Stimulated activated naive B cell treated with anti-CD40 and anti-IgM and Interleukin-4, amounts not matched to agents 10 μg/mL and 1 μg/mL and 100 μg/mL, for 72 hours (primary cell): ENCODE measurements at regions not wholly inside any gene's neighbourhood (a gene's known extent, or its start where the extent isn't known, plus 50 kb on each side); places are given as distances from the start of the nearest gene placed in this dataset.
"Not testable (repeated sequence)": the region's sequence is repeated elsewhere in the genome, so short reads cannot be mapped to it uniquely, and the experiment has no call there.

Source experiments
- ATAC-seq, 2 donors: fragments of 150-1000 bp; cut with Tn5 transposase; replicated peaks; 2 replicates each; pipeline ENCODE4 v1.10.0; 2021; ENCODE audit warnings: moderate library complexity in 1 of 2
- DNase-seq: peaks from one replicate; pipeline ENCODE4 v3.0.0; 2021
- H3K27ac Mint-ChIP-seq: one replicate; pipeline ENCODE4 v1.8.0; 2022; ENCODE audit warnings: mild to moderate bottlenecking, mixed read lengths
- H3K27me3 Mint-ChIP-seq, 2 donors: one replicate each; pipeline ENCODE4 v1.8.0; 2022; ENCODE audit warnings: mixed read lengths in 2 of 2
- H3K36me3 Mint-ChIP-seq, 2 donors: one replicate each; pipeline ENCODE4 v1.8.0; 2022; ENCODE audit warnings: mixed read lengths in 2 of 2, mild to moderate bottlenecking in 1 of 2
- H3K4me1 Mint-ChIP-seq, 2 donors: one replicate each; pipeline ENCODE4 v1.8.0; 2022; ENCODE audit warnings: mixed read lengths in 2 of 2, mild to moderate bottlenecking in 1 of 2
- H3K4me3 Mint-ChIP-seq, 2 donors: one replicate each; pipeline ENCODE4 v1.8.0; 2022; ENCODE audit warnings: mild to moderate bottlenecking in 2 of 2, mixed read lengths in 2 of 2, moderate library complexity in 1 of 2
- H3K9me3 Mint-ChIP-seq, 2 donors: one replicate each; pipeline ENCODE4 v1.8.0; 2022; ENCODE audit warnings: mixed read lengths in 2 of 2, mild to moderate bottlenecking in 1 of 2

DNA sequence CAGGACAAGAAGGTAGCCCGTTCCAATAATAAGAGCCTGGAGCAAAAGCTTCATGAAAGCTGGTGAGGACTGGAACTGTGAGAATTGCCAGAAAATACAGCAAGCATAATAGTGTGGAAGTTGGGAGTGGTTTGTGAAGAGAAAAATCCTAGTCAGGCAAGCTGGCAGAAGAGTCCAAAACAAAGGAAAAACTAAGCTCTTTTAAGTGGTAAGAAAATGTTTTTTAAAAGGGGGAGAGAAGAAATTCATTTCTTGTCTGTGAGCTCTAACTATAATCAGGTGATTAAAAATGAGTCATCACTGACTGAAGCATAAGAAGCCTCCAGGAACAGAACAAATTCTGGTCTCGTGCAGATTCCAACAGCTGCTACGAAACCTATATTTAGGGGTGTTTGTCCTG is 102.6 kb downstream of the CAAP1 start:
- H3K9me3 Mint-ChIP-seq = peaks cover 5 to 9% of the 10 kb centered on the region in 2 donors
- ATAC-seq = no peak
- peaks cover 0 to 5% of the 10 kb centered on the region in 2 donors for H3K27me3 Mint-ChIP-seq
- H3K4me1 Mint-ChIP-seq = no peaks in the 10 kb centered on the region
- no peak overlapping the region for H3K27ac Mint-ChIP-seq
- no peak for DNase-seq
- H3K4me3 Mint-ChIP-seq = no peak overlapping the region
- no peaks in the 10 kb centered on the region for H3K36me3 Mint-ChIP-seq

DNA sequence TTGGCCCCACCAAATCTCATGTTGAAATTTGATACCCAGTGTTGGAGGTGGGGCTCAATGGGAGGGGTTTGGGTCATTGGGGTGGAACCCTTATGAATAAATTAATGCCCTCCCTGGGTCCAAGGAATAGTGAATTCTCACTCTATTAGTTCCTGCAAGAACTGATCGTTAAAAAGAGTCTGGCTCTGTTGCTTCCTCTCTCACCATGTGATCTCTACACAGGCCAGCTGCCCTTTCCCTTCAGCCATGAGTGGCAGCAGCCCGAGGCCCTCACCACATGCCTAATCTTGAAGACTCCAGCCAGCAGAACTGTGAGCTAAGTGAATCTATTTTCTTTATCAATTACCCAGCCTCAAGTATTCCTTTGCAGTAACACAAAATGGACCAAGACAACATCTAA is 106.0 kb downstream of the CAAP1 start:
- no peak for ATAC-seq

DNA sequence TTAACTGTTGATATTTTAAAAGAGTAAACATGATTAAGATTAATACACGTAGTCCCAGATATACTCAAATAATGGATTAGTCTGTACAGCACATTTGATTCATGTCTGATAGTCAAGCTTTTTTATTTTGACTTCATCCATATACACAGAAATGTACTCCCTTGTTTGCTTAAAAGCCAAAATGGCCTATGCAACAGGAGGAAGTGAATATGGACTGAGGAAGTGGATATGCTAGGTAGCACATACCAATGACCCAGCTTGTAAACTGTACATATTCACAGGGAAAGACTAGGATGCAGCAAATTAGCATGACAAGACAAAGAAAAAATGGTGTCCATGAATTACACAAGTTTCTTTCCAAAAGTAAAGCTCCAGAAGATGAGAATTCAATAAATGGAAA is 109.7 kb downstream of the CAAP1 start:
- Mint-ChIP-seq H3K27ac (no peak overlapping the region), H3K9me3 (peaks cover 0 to 7% of the 10 kb centered on the region in 2 donors), H3K4me3 (no peak overlapping the region), H3K27me3 (peaks cover 3 to 5% of the 10 kb centered on the region in 2 donors), H3K36me3 (no peaks in the 10 kb centered on the region), H3K4me1 (no peaks in the 10 kb centered on the region)
- DNase-seq (no peak), ATAC-seq (no peak)

More for the DNA sequence above, 106.0 kb downstream of the CAAP1 start:
- no peak for DNase-seq
- H3K36me3 Mint-ChIP-seq = no peaks in the 10 kb centered on the region
- no peaks in the 10 kb centered on the region for H3K9me3 Mint-ChIP-seq
- H3K27me3 Mint-ChIP-seq = peaks cover 3 to 5% of the 10 kb centered on the region in 2 donors
- no peaks in the 10 kb centered on the region for H3K4me1 Mint-ChIP-seq
- no peak overlapping the region for H3K4me3 Mint-ChIP-seq
- H3K27ac Mint-ChIP-seq = no peak overlapping the region

DNA sequence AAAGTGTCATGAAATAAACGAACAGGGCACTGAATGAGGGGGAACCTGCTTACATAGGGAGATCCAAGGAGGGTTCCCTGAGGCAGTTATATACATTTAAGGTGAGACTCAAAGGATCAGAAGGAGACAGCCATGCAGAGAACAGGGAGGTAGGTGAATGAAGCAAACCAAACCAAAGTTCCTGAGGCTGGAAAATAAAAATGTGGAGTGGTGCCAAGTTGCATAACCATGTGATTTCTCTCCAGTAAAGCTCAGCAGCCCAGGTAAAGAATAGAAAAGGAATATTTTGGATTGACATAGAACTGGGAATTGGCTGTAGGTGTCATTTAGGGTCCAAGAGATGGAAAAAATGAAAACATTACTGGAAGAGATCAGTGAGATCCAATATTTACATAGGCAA is 110.7 kb downstream of the CAAP1 start:
- H3K27ac Mint-ChIP-seq = no peak overlapping the region

DNA sequence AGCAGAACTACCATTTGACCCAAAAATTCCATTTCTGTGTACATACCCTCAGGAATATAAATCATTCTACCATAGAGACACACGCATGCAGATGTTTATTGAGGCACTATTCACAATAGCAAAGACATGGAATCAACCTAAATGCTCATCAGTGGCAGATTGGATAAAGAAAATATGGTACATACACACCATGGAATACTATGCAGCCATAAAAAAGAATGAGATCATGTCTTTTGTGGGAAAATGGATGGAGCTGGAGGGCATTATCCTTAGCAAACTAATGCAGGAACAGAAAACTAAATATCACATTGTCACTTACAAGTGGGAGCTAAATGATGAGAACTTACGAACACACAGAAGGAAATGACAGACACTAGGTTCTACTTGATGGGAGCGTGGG is 112.3 kb downstream of the CAAP1 start:
- not testable (repeated sequence) for ATAC-seq, H3K4me3 Mint-ChIP-seq, DNase-seq, H3K36me3 Mint-ChIP-seq, H3K9me3 Mint-ChIP-seq, H3K27me3 Mint-ChIP-seq, H3K27ac Mint-ChIP-seq, H3K4me1 Mint-ChIP-seq

More for the DNA sequence above, 110.7 kb downstream of the CAAP1 start:
- Mint-ChIP-seq H3K4me3 (no peak overlapping the region), H3K9me3 (peaks cover 0 to 7% of the 10 kb centered on the region in 2 donors), H3K36me3 (no peaks in the 10 kb centered on the region), H3K4me1 (no peaks in the 10 kb centered on the region), H3K27me3 (peaks cover 3 to 4% of the 10 kb centered on the region in 2 donors)
- ATAC-seq (no peak), DNase-seq (no peak)

DNA sequence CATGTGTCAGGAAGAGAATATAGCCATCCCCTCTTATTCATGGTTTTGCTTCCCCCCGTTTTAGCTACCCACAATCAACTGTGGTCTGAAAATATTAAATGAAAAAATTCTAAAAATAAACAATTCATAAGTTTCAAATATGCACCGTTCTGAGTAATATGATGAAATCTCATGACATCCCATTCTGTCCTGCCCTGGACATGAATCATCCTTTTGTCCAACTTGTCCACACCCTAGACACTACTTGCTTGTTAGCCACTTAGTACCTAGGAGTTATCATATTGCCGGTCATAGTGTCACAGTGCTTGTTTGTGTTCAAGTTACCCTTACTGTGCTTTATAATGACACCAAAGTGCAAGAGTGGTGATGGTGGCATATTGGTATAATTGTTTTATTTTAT is 113.5 kb downstream of the CAAP1 start:
- Mint-ChIP-seq H3K36me3 (no peaks in the 10 kb centered on the region), H3K4me1 (no peaks in the 10 kb centered on the region), H3K4me3 (no peak overlapping the region), H3K27ac (no peak overlapping the region), H3K27me3 (peaks cover 0 to 3% of the 10 kb centered on the region in 2 donors), H3K9me3 (peaks cover 0 to 7% of the 10 kb centered on the region in 2 donors)
- ATAC-seq = no peak
- DNase-seq = no peak

DNA sequence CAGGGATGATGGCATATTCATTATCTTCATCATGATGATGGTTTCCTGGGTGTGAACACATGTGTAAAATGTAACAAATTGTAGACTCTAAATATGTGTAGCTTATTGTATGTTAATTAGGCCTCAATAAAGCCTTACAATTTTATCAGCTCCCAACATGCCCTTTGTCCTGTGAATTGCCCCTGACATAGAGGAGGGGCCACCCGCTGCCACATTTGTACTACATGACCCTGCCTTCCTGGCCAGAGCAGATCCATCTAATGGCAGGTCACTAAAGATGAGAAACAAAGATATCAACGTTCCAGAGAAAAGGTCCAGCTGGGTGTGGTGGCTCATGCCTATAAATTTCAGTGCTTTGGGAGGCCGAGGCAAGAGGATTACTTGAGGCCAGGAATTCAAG is 117.2 kb downstream of the CAAP1 start:
- Mint-ChIP-seq H3K36me3 (no peaks in the 10 kb centered on the region), H3K4me1 (no peaks in the 10 kb centered on the region), H3K27ac (no peak overlapping the region), H3K27me3 (no peaks in the 10 kb centered on the region), H3K9me3 (peaks cover 0 to 7% of the 10 kb centered on the region in 2 donors), H3K4me3 (no peak overlapping the region)
- DNase-seq = no peak
- ATAC-seq = no peak

DNA sequence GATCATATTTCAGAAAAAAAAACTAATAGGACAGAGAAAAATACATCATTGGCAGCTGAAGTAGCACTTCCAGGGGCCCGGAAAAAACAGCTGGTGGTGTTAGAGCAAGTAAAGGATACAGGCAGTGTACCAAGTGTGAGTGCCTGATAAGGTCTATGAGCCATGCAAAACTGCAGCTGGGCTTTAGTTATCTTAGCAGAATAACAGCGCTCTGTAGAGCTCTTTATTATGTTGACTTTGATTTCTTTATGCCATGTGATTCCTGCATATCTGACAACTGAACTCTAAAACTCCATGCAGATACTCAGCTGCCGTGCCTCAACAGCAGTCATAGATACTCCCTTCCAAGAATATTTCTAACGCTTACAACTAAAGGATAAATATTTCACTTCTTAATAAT is 119.5 kb downstream of the CAAP1 start:
- DNase-seq (no peak), ATAC-seq (no peak)
- no peaks in the 10 kb centered on the region for H3K36me3 Mint-ChIP-seq
- no peak overlapping the region for H3K4me3 Mint-ChIP-seq
- no peak overlapping the region for H3K27ac Mint-ChIP-seq
- H3K9me3 Mint-ChIP-seq = peaks cover 0 to 2% of the 10 kb centered on the region in 2 donors
- peaks cover 0 to 5% of the 10 kb centered on the region in 2 donors for H3K27me3 Mint-ChIP-seq
- no peaks in the 10 kb centered on the region for H3K4me1 Mint-ChIP-seq

DNA sequence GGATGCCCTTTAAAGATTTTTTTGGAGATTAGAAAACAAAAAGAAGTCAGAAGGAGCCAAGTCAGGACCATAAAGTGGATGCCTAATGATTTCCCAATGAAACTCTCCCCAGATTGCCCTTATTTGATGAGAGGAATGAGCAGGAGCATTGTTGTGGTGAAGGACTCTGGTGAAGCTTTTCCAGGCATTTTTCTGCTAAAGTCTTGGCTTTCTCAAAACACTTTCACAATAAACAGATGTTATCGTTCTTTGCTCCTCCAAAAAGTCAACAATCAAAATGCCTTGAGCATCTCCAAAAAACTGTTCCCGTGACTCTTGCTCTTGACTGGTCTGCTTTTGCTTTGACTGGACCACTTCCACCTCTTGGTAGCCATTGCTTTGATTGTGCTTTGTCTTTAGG is 121.8 kb downstream of the CAAP1 start:
- Mint-ChIP-seq H3K4me1 (no peaks in the 10 kb centered on the region), H3K36me3 (no peaks in the 10 kb centered on the region), H3K9me3 (peaks cover 0 to 2% of the 10 kb centered on the region in 2 donors), H3K27me3 (peaks cover 0 to 5% of the 10 kb centered on the region in 2 donors), H3K4me3 (no peak overlapping the region), H3K27ac (no peak overlapping the region)
- ATAC-seq (no peak), DNase-seq (no peak)

DNA sequence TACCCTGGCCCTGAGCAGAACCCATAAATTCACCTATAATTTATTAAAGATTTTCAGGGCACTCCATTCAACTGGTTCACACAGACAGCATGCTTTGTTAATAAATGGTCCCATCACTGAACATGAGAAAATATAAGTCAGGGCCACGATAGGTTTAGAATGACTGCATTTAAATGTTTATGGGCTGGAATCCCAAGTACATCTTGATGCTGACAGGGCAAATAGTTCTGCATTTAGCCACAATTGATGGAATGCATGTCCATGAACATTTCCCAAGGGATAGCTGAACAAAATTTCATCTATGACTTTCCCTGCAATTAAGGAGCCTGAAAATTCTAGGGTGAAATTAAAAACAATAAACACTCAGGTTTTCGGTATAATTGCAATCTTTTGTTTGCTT is 124.5 kb downstream of the CAAP1 start:
- no peak for DNase-seq
- peaks cover 0 to 2% of the 10 kb centered on the region in 2 donors for H3K9me3 Mint-ChIP-seq
- H3K27me3 Mint-ChIP-seq = peaks cover 0 to 9% of the 10 kb centered on the region in 2 donors

DNA sequence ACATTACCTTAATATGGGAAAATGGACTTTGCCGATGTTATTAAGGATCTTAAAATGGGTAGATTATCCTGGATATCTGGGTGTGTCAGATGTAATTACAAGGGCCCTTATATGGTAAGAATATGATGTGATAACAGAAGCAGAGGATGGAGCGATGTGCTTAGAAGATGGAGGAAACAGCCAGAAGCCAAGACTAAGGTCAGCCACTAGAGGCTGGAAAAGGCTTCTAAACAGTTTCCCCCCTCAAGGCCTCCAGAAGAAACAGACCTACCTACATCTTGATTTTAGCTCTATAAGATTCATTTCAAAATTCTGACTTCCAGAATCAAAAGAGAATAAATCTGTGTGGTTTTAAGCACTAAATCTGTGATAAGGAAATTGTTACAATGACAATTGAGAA is 131.9 kb downstream of the CAAP1 start:
- ATAC-seq = no peak
- DNase-seq = no peak
- Mint-ChIP-seq H3K9me3 (no peaks in the 10 kb centered on the region), H3K4me3 (no peak overlapping the region), H3K36me3 (no peaks in the 10 kb centered on the region), H3K27me3 (peaks cover 0 to 12% of the 10 kb centered on the region in 2 donors), H3K4me1 (no peaks in the 10 kb centered on the region), H3K27ac (no peak overlapping the region)

More for the DNA sequence above, 124.5 kb downstream of the CAAP1 start:
- no peak for ATAC-seq
- H3K36me3 Mint-ChIP-seq = no peaks in the 10 kb centered on the region
- no peak overlapping the region for H3K27ac Mint-ChIP-seq
- H3K4me1 Mint-ChIP-seq = no peaks in the 10 kb centered on the region
- no peak overlapping the region for H3K4me3 Mint-ChIP-seq

DNA sequence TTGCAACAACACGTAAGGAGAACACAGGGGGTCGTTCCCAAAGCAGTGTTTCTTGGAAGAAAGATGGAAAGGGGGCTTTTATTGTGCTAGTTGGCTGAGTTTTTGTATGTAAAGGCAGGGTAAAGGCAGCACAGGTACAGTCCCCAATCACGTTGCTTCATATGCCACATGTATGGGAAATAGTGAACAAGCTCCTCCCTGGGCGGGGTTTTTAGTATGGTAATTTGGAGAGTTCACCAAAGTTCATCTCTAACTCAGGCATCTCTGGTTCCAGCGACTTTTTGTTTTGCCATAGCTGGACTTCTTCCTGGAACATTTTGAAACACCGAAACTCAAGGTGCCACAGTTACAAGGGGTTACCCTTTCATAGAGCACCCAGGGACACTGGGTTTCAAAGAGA is 133.9 kb downstream of the CAAP1 start:
- ATAC-seq (no peak), DNase-seq (no peak)
- no peak overlapping the region for H3K27ac Mint-ChIP-seq
- no peaks in the 10 kb centered on the region for H3K4me1 Mint-ChIP-seq
- H3K36me3 Mint-ChIP-seq = no peaks in the 10 kb centered on the region
- H3K27me3 Mint-ChIP-seq = peaks cover 5 to 15% of the 10 kb centered on the region in 2 donors
- no peak overlapping the region for H3K4me3 Mint-ChIP-seq
- H3K9me3 Mint-ChIP-seq = no peaks in the 10 kb centered on the region

DNA sequence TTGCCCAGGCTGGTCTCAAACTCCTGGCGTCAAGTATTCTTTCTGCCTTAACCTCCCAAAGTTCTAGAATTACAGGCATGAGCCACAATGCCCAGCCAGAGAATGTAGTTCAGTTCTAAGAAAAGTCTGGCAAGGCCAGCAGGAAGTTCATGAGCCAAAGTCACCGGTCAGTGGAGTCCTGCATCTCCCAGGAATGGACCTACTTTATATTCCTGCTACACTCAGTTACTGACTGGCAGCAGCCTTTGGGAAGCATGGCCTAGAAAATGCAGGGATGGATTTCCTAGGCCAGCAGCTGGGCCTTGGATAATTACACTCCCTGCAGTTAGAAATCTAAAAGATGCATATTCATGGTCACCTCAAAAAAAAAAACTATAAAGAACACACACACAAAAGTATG is 135.7 kb downstream of the CAAP1 start:
- ATAC-seq = no peak
- DNase-seq = no peak
- Mint-ChIP-seq H3K4me1 (no peaks in the 10 kb centered on the region), H3K36me3 (no peaks in the 10 kb centered on the region), H3K27me3 (peaks cover 5 to 12% of the 10 kb centered on the region in 2 donors), H3K27ac (no peak overlapping the region), H3K4me3 (no peak overlapping the region), H3K9me3 (no peaks in the 10 kb centered on the region)

DNA sequence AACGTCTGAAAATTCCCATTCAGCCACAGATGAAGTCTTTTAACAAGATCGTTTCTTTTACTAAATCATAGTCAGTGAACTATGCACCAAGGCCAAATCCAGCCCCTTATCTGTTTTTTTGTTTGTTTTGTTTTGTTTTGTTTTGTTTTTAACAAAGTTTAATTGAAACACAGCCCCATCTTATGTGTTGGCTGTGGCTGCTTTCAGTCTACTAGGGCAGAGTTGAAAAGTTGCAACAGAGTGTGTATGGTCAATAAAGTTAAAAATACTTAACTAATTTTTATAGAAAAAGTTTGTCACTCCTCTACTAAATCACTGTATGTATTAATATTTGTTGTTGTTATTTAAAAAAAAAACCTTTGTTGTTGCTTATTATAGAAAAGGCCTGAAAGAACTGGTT is 137.1 kb downstream of the CAAP1 start:
- Mint-ChIP-seq H3K36me3 (no peaks in the 10 kb centered on the region), H3K4me3 (no peak overlapping the region), H3K27me3 (peaks cover 5 to 15% of the 10 kb centered on the region in 2 donors), H3K27ac (no peak overlapping the region), H3K9me3 (no peaks in the 10 kb centered on the region), H3K4me1 (no peaks in the 10 kb centered on the region)
- DNase-seq (no peak), ATAC-seq (no peak)

DNA sequence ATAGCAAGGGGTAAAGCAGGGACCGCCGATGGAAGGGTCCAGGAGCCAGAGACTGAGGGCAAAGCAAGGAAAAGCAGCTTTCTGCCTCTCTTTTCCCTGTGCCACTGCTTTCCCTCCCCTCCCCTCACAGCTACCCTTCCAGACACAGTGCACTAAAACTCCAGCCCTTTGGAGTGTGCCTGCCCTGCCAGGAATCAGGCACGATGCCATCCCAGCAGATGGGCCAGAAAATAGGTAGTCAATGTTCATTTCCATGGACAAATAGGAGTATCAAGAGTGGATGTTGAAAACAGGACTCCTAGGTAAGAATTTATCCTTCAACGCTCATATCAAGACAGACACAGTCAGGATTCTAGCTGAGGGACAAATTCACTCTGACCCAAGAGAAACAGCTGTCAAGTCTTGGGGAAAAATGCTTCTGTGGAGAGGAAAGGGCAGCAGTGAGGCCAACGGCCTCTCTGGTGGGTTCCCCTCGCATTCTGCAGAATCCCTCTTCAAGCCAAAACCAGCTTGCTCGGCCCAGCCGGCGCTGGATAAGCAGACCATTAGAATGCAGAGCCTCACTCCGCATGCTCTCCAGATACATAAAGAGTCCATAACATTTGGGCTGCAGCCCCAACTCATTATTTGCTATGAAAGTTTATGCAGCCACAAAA is 138.0 kb downstream of the CAAP1 start:
- H3K9me3 Mint-ChIP-seq = no peaks in the 10 kb centered on the region
- ATAC-seq (no peak), DNase-seq (no peak)
- H3K4me1 Mint-ChIP-seq = no peaks in the 10 kb centered on the region
- H3K36me3 Mint-ChIP-seq = no peaks in the 10 kb centered on the region
- H3K4me3 Mint-ChIP-seq = no peak overlapping the region
- peaks cover 5 to 15% of the 10 kb centered on the region in 2 donors for H3K27me3 Mint-ChIP-seq
- no peak overlapping the region for H3K27ac Mint-ChIP-seq
